A549 (cell line): ENCODE measurements at regions not wholly inside any gene's neighbourhood (a gene's known extent, or its start where the extent isn't known, plus 50 kb on each side); places are given as distances from the start of the nearest gene placed in this dataset.

Source experiments
- ATAC-seq, 2 experiments: fragments of 200-7000 bp in 1 of 2; fragments of >200 bp in 1 of 2; cut with Nextera tagmentation in 1 of 2; cut with Tn5 transposase in 1 of 2; 3 replicates each; pipeline versions ENCODE4 v1.8.0 to v1.9.1; 2018 to 2020; ENCODE audit warnings: mild to moderate bottlenecking in 1 of 2, moderate library complexity in 1 of 2
- CTCF ChIA-PET: fragments of 300-600 bp; sonication (Branson Sonifier 250); formaldehyde crosslinking; extraction: SDS; loops from one replicate; lab custom pipeline; 2021; ENCODE audit warnings: antibody characterized with exemption, inconsistent platforms; lab: Yijun Ruan, JAX
- POLR2A ChIA-PET: fragments of 350-600 bp; formaldehyde crosslinking; extraction: SDS; loops from one replicate; lab custom pipeline; 2021; ENCODE audit warnings: antibody characterized with exemption, inconsistent platforms; lab: Yijun Ruan, JAX
- DNase-seq, 2 experiments: peaks; one replicate each; pipeline versions ENCODE4 v3.0.0 to v3.0.0-alpha.2; 2011 to 2016; ENCODE audit warnings: low read depth in 1 of 2, low spot score in 1 of 2
- FAIRE-seq: peaks from 2 replicates; lab custom pipeline; 2011; peaks lifted over from hg19 to GRCh38; lab: Jason Lieb, UNC
- H3K27ac ChIP-seq, 2 experiments: fragments of >200 bp; sonication (Bioruptor Twin); formaldehyde crosslinking; 3 replicates each; pipeline ENCODE4 v1.5.1; 2016 to 2017
- H3K4me1 ChIP-seq: fragments of >200 bp; sonication (Bioruptor Twin); formaldehyde crosslinking; 3 replicates; pipeline ENCODE4 v1.6.1; 2016
- H3K4me2 ChIP-seq: fragments of >200 bp; sonication (Bioruptor Twin); formaldehyde crosslinking; 3 replicates; pipeline ENCODE4 v1.6.1; 2016
- H3K4me3 ChIP-seq: fragments of >200 bp; sonication (Bioruptor Twin); formaldehyde crosslinking; 3 replicates; pipeline ENCODE4 v1.5.1; 2016
- H3K9me3 ChIP-seq: fragments of >200 bp; sonication (Bioruptor Twin); formaldehyde crosslinking; 3 replicates; pipeline ENCODE4 v1.6.1; 2016
- BCL3 ChIP-seq: fragments of >200 bp; sonication (Bioruptor Twin); formaldehyde crosslinking; IDR thresholded peaks from 3 replicates; pipeline ENCODE4 v1.6.1; 2016
- CBX8 ChIP-seq: fragments of 200-600 bp; sonication (generic); IDR thresholded peaks from 2 replicates; pipeline ENCODE4 v1.6.1; 2016
- CHD2 ChIP-seq: fragments of 150-350 bp; IDR thresholded peaks from 2 replicates; pipeline ENCODE4 v1.6.1; 2014; ENCODE audit warnings: low read length; ENCODE audit not compliant: partially characterized antibody
- CTCF ChIP-seq: fragments of >200 bp; sonication (Bioruptor Twin); formaldehyde crosslinking; IDR thresholded peaks from 3 replicates; pipeline ENCODE4 v1.5.1; 2016
- E2F6 ChIP-seq: IDR thresholded peaks from 2 replicates; pipeline ENCODE4 v1.6.1; 2012; ENCODE audit warnings: low read depth, borderline replicate concordance
- EHF ChIP-seq: fragments of 250-450 bp; sonication (Bioruptor Pico); IDR thresholded peaks from 2 replicates; pipeline ENCODE4 v1.5.0; 2020; ENCODE audit warnings: mild to moderate bottlenecking
- ESRRA ChIP-seq: fragments of 150-350 bp; IDR thresholded peaks from 2 replicates; pipeline ENCODE4 v1.6.1; 2014; ENCODE audit warnings: mild to moderate bottlenecking, low read length, borderline replicate concordance
- HEYL ChIP-seq: fragments of 250-450 bp; sonication (Bioruptor Pico); IDR thresholded peaks from 2 replicates; pipeline ENCODE4 v1.8.0; 2021; ENCODE audit warnings: mild to moderate bottlenecking, moderate library complexity
- HOXA7 ChIP-seq: fragments of 250-450 bp; sonication (Bioruptor Pico); IDR thresholded peaks from 2 replicates; pipeline ENCODE4 v1.5.0; 2020; ENCODE audit warnings: mild to moderate bottlenecking, moderate library complexity
- HOXB5 ChIP-seq: fragments of 250-450 bp; sonication (Bioruptor Pico); IDR thresholded peaks from 2 replicates; pipeline ENCODE4 v1.5.0; 2020; ENCODE audit warnings: mild to moderate bottlenecking, moderate library complexity
- MAFK ChIP-seq: fragments of 450-650 bp; IDR thresholded peaks from 2 replicates; pipeline ENCODE4 v1.6.1; 2014; ENCODE audit not compliant: partially characterized antibody
- MAX ChIP-seq: IDR thresholded peaks from 2 replicates; pipeline ENCODE4 v1.6.1; 2012
- MYC ChIP-seq: IDR thresholded peaks from 2 replicates; pipeline ENCODE4 v1.6.1; 2012; ENCODE audit warnings: mild to moderate bottlenecking, inconsistent platforms, low read length, improper control_type of control experiment, borderline replicate concordance
- REST ChIP-seq: fragments of 200-600 bp; sonication (generic); IDR thresholded peaks from 2 replicates; pipeline ENCODE4 v1.6.1; 2016; ENCODE audit warnings: antibody characterized with exemption, mild to moderate bottlenecking, moderate library complexity
- SREBF2 ChIP-seq: fragments of 450-650 bp; IDR thresholded peaks from 2 replicates; pipeline ENCODE4 v1.6.1; 2014; ENCODE audit warnings: mild to moderate bottlenecking, moderate library complexity
- TFCP2L1 ChIP-seq: fragments of 250-450 bp; sonication (Bioruptor Pico); IDR thresholded peaks from 2 replicates; pipeline ENCODE4 v1.5.0; 2021; ENCODE audit warnings: mild to moderate bottlenecking
- ZFP36 ChIP-seq: fragments of 450-650 bp; IDR thresholded peaks from 2 replicates; pipeline ENCODE4 v1.6.1; 2014; ENCODE audit warnings: borderline replicate concordance; ENCODE audit not compliant: partially characterized antibody
- WGBS: methylation state at CpG from one replicate; pipeline ENCODE4 v1.1.6; 2017; ENCODE audit errors: missing lambda C conversion rate; 5-methylcytosine and 5-hydroxymethylcytosine counted together

- no peak for TF ChIP-seq BCL3
- TF ChIP-seq REST: no peak
Measured at GRCh38 chr5:20114526-20114925, 126.5 kb upstream of the CDH18 start (continued).

- ChIA-PET POLR2A (no interaction called here), CTCF (no interaction called here)
- Histone ChIP-seq H3K9me3 (no peaks in the 10 kb centered on the region), H3K4me3 (no peak overlapping the region), H3K4me2 (no peak overlapping the region), H3K4me1 (no peaks in the 10 kb centered on the region), H3K27ac (no peak overlapping the region)
- ATAC-seq (no peak), FAIRE-seq (no peak), DNase-seq (no peak)
- 66% methylated on average over 4 of the region's 4 CpGs for WGBS
- TF ChIP-seq HOXA7 (CRISPR knock-in tag) (no peak), MAFK (peak; percentile 51)
Measured at GRCh38 chr5:20113931-20114330, 125.9 kb upstream of the CDH18 start.

- Histone ChIP-seq H3K4me2 (no peak overlapping the region), H3K9me3 (no peaks in the 10 kb centered on the region), H3K4me3 (no peak overlapping the region)
- no peak for DNase-seq
- TF ChIP-seq MAX: no peak
- TF ChIP-seq CHD2: no peak
- TF ChIP-seq CBX8: no peak
- TF ChIP-seq TFCP2L1 (CRISPR knock-in tag): no peak
- TF ChIP-seq CTCF: no peak
- no peak for TF ChIP-seq ZFP36
- TF ChIP-seq EHF (CRISPR knock-in tag): no peak
- TF ChIP-seq E2F6: no peak
- TF ChIP-seq HEYL (CRISPR knock-in tag): no peak
- TF ChIP-seq REST: no peak
- no peak for TF ChIP-seq SREBF2
- TF ChIP-seq ESRRA: no peak
- no peak for TF ChIP-seq MYC
- TF ChIP-seq HOXB5 (CRISPR knock-in tag): no peak
- TF ChIP-seq, all 56 proteins: peak for 0
- ATAC-seq (no peak), FAIRE-seq (no peak)
- no peak overlapping the region for H3K27ac ChIP-seq
- POLR2A ChIA-PET: no interaction called here
- 37% methylated on average over 2 of the region's 2 CpGs for WGBS
- CTCF ChIA-PET: no interaction called here
- H3K4me1 ChIP-seq: no peaks in the 10 kb centered on the region
Measured at GRCh38 chr5:20113031-20113715, 125.2 kb upstream of the CDH18 start.
